NCI-H187 (cell line): ENCODE measurements at regions not wholly inside any gene's neighbourhood (a gene's known extent, or its start where the extent isn't known, plus 50 kb on each side); places are given as distances from the start of the nearest gene placed in this dataset.
"Not testable (repeated sequence)": the region's sequence is repeated elsewhere in the genome, so short reads cannot be mapped to it uniquely, and the experiment has no call there.

Source experiments
- DNase-seq, 2 experiments: peaks; one replicate each; lab custom pipeline; 2025; lab: John Stamatoyannopoulos, UW

- DNase-seq: no peak
Observed at GRCh38 chr15:63434576-63435186, 53.0 kb upstream of the CA12 start.

GRCh38 chr15:63435204-63435820, 53.7 kb upstream of the CA12 start:
- DNase-seq: no peak

DNA sequence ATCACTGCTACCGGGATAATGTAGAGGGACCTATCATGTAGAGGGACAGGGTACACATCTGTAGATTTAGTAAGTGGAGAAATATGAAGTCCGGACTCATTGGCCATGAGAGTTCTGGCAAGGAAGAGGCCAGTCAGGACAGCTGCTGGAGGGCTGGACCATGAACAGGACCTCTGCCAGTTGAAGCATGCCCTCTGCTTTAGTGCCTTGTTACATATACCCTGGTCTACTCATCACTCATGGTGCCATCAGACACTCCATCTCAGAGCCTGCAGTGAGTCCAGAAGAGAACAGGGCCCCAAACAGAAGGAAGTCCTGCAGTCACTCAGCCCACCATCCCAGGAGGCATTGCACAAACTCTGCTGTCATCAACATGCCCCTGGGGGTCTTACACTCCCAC, 54.7 kb upstream of the CA12 start:
- no peak for DNase-seq

DNA sequence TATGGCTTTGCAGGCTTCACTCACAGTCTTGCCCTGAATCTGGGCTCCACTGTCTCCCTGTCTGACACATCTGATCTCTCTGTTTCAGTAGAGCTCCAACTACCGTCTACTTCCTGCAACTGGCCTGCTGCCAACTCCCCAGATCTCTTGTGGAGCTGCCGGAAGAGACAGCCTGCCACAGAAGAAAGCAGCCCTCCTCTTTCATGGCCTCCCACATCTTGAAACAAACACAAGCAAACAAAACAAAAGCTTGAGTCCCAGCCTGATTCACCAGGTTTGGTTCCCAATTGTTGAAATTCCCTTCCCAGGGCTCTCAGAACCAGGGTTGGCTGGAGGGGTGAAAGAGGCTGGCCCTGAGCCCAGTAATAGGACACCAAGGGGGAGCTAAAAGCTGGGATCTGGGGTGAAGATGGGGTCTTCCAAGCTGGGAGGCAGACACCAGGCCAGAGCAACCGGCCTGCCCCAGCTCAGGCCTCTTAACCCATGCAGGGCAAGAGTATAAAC, 55.3 kb upstream of the CA12 start:
- DNase-seq: peak in 1 of 2 experiments; percentile 39

DNA sequence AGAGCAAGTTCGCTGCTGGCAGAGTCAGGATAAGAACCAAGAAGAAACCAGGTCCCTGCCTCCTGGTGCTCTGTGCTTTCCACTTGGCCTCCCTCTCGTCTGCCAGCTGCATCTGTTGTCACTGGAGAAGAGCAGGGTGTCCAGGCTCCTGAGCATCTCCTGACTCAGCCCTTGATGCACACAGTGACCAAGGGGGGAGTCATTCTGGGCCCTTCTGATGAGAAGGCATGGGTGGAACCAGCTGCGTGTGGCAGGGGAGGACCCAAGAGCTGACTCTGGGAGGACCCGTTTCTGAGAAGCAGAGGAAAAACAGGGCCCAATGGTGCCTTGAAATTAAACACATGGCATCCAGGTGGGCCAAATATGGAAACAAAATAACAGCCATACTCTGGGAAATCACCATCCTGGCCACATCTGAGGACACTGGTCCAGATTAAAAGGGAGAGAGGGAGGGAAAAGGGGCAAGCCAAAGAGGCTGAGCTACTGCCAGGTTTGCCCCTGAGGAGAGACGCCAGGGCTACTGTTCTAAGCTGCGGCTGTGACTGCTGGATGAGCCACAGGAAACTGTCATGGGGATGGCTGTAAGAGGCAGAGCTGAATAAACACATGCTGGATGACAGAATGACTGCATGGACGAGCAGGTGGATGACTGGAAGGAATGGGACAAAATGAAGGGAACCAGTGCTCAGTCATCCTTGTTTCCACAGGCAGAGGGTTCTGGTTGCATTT, 58.1 kb upstream of the CA12 start:
- DNase-seq: no peak

- no peak for DNase-seq
Observed at GRCh38 chr15:63440265-63440648, 58.6 kb upstream of the CA12 start.

GRCh38 chr15:63440756-63441155, 59.1 kb upstream of the CA12 start:
- DNase-seq: no peak

GRCh38 chr15:63441266-63441665, 59.6 kb upstream of the CA12 start:
- no peak for DNase-seq

GRCh38 chr15:63442080-63442479, 60.4 kb upstream of the CA12 start:
- no peak for DNase-seq

- DNase-seq: no peak
Observed at GRCh38 chr15:63444611-63445010, 59.8 kb upstream of the USP3 start.

GRCh38 chr15:63446255-63446654, 58.1 kb upstream of the USP3 start:
- DNase-seq: no peak

GRCh38 chr15:63447017-63447676, 57.2 kb upstream of the USP3 start:
- no peak for DNase-seq

DNA sequence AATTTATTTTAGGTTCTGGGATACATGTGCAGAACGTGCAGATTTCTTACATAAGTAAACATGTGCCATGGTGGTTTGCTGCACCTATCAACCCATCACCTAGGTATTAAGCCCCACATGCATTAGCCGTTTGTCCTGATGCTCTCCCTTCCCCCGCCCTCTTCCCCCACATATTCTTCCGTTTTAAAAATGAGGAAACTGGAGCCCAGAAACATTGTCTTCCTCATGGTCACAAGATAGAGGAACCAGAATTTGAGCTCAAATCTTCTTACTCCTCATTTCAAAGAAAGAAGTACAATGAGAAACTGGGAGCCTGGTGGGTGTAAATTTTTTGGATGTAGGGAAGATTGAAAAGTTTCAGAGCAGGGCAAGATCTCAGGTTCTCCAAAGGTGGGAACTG, 56.1 kb upstream of the USP3 start:
- DNase-seq: no peak

DNA sequence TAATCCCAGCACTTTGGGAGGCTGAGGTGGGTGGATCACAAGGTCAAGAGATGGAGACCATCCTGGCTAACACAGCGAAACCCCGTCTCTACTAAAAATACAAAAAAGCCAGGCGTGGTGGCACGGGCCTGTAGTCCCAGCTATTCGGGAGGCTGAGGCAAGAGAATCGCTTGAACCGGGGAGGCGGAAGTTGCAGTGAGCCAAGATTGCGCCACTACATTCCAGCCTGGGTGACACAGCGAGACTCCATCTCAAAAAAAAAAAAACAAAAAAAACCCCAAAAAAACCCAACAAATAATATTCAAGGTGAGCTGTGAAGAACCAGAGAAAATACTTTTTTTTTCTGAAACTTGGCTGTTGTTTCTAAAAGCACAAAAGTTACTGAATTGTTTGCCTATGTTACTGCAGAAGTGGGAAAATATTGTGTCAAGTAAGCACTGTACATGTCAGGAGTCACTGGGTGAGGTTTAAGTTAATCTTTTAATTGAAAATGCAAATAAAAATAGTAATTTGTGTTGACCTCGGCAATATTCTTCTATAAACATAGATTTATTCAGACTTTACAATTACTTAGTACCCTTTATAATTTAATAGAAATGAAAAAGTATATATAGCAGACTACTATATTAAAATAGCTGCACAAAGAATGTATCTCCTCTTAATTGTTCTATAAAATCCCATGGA, 55.4 kb upstream of the USP3 start:
- not testable (repeated sequence) for DNase-seq

DNA sequence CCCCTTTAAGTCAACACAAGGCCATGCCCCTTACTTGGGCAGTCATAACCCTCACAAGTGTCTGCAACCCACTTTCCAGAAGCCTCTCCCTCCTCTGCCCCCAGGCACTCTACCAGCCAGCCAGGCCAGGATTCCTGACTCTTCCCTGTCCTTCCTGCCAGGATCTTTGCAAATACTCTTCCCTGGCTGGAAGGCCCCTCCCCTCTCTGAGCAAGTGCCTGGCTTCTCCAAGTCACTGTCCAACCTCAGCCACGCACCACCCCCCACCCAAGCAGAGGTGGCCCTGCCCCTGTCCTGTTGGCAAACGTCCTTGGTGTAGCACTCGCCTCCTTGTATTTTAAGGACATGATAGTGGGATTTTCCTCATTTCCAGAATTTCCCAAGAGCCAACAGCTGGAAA, 54.7 kb upstream of the USP3 start:
- no peak for DNase-seq

DNA sequence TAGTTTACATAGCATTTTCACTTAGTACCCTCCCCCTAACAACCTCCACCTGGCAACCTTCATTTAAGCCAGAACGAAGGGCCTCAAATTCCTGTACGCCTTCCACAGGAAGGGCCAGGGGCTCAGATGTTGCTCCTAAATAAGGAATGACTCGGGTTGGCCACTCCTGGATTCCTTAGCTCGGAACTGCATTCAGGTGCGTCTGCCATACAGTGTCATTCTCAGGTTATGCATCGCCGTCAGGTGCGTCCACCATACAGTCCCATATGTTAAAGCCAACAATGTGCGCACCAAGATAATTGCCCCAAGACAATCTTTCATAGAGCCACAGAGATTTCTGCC, 53.5 kb upstream of the USP3 start:
- DNase-seq: no peak

DNA sequence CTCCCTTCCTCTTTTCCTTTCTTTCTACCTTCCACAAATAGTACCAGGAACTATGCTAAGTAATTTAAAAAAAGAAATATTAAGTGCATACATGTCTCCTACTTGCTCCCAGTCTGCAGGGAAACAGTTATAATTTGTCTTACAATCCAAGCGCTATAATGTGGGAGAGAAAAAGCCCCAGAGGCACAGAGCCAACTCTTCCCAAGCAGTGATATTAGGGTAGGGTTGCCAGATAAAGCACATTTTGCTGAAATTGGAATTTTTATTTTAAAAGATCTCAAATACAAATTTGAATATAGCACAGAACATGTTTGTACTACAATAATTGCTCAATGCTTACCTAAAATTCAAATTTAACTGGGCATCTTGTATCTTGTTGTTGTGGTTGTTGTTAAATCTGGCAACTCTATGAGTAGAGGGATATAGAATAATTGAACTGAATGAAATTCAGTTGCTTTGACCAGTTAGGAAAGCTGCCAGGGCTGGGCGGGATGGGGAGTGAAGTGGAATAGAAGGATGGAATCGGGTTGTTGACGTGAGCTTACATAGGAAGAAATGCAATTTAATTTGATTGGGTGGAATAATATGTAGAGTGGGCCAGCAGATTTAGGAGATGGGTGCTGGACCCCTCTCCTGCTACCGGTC, 52.6 kb upstream of the USP3 start:
- no peak for DNase-seq

DNA sequence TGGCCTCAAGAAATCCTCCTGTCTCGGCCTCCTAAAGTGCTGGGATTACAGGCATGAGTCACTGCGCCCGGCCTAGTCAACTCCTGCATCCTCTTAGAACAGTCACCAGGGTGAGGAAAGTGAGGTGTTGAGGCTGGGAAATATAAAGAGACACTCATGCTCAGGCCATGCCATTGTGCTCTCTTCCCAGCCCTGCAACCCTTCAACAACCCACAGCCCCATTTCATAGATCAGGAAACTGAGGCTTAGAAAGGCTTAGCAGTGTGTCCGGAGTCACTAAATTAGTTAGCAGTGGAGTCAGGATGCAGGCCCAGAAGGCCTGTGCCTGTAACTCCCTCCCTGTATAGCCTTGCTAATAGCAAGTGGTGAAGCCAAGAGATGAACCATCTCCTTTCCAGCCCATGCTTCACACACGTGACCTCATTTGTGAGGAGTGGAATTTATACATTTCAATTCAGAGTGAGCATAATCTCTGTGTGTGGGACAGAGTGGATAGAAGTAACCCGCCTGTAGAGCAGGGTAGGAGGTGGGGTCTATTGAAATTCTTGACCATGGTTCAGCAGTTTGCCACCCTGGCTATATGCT, 51.7 kb upstream of the USP3 start:
- no peak for DNase-seq

DNA sequence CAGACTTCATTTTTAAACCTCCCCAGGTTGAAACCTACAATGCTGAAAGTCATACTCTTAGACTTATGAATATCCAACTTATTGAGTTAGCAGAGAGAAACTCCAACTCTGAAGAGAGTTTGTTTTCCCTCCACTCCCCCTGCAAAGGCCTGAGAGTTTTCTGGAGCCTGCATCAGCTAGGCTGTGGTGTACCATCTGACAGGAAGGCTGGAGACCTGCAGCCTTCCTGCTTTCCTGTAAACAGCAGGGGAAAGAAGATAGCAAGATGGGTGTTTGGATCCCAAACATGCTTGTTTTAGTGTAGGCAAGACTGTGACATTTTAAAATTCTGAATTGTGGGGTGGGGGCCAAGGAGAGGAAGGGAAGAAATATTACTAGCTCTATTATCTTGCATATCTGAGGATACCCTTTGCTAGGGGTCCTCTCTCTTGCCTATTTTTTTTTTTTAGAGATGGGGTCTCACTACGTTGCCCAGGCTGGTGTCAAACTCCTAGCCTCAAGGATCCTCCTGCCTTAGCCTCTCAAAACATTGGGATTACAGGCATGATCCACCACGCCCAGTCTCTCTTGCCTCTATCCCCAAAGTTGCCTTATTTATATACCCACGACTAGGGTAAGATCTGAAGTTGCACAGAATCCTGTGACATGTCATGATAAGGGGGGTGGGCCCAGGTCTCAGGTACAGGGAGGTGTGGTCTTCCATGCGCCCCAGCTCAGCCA, 51.0 kb upstream of the USP3 start:
- no peak for DNase-seq

- no peak for DNase-seq
Observed at GRCh38 chr15:63454503-63455211, 49.7 kb upstream of the USP3 start.
